ENCODE measurements at regions not wholly inside any gene's neighbourhood (a gene's known extent, or its start where the extent isn't known, plus 50 kb on each side); places are given as distances from the start of the nearest gene placed in this dataset.

DNA sequence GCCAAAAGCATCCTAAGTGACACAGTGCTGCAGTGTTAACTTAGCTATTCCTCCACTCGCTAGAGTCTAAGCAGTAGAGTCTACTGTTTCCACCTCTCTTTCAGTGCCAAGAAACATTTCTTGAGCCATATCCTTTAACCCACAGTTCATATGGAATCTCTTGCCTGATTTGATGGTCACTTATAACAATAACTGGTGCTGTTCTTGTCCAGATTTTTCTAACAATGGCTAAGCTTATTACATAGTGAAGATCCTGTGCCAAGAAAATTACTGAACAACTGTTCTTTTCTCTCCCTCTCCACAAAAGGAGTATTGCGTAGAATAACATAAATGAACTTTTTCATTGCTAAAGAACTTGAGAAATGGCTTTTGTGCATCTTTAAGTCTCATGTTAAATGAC lies 121.3 kb downstream of the CDC7 start:
- TF ChIP-seq, protein P1, sequence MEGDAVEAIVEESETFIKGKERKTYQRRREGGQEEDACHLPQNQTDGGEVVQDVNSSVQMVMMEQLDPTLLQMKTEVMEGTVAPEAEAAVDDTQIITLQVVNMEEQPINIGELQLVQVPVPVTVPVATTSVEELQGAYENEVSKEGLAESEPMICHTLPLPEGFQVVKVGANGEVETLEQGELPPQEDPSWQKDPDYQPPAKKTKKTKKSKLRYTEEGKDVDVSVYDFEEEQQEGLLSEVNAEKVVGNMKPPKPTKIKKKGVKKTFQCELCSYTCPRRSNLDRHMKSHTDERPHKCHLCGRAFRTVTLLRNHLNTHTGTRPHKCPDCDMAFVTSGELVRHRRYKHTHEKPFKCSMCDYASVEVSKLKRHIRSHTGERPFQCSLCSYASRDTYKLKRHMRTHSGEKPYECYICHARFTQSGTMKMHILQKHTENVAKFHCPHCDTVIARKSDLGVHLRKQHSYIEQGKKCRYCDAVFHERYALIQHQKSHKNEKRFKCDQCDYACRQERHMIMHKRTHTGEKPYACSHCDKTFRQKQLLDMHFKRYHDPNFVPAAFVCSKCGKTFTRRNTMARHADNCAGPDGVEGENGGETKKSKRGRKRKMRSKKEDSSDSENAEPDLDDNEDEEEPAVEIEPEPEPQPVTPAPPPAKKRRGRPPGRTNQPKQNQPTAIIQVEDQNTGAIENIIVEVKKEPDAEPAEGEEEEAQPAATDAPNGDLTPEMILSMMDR (IDR thresholded peaks at IDR 0.05; ENCODE audit: low read depth, low read length, missing control alignments) = no peak
- no peak for DNase-seq (ENCODE audit: low read depth)
- H3K4me3 ChIP-seq (ENCODE audit: low read depth, low read length) = no peak overlapping the region

DNA sequence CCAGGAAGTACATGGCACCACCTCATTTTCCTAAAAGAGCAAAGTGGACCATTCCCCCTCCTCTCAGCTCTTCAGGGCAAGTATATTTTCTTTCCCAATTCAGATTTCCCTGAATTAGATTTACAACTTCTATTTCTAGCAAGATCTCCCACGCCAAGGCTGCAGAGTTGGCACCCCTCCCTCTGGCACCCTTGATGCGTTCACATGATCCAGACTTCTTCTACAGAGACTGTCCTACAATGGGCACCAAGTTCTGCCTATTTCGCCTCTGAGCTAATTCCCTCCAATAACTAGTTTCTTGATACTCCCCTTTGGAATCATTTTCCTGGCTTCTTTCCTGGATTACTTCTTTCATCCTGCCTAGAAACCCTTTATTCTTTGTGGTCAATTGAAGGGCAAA lies 122.0 kb downstream of the CDC7 start:
- no peak for DNase-seq (ENCODE audit: low read depth)
- TF ChIP-seq, protein P1 (IDR thresholded peaks at IDR 0.05; ENCODE audit: low read depth, low read length, missing control alignments) = no peak
- no peak overlapping the region for H3K4me3 ChIP-seq (ENCODE audit: low read depth, low read length)

DNA sequence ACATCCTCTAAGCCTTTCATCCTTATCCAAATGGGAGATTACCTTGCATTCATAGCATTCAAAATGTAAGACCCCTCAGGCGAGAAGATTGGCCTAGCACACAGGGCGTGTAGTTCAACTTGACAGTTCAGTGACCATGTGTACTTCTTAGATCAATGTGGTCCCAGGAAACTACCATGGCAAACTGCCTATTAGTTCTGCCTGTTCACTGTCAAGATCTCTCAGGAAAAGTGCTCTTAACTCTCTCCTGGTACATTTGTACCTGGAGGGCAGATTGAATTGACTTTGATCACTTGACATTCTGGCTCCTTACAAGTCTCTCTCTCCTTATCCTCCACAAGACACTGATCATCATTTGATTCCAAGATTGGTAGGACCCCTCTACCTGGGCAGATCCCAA lies 122.4 kb downstream of the CDC7 start:
- DNase-seq (ENCODE audit: low read depth) = no peak
- H3K4me3 ChIP-seq (ENCODE audit: low read depth, low read length) = no peak overlapping the region
- TF ChIP-seq, protein P1 (IDR thresholded peaks at IDR 0.05; ENCODE audit: low read depth, low read length, missing control alignments) = no peak

DNA sequence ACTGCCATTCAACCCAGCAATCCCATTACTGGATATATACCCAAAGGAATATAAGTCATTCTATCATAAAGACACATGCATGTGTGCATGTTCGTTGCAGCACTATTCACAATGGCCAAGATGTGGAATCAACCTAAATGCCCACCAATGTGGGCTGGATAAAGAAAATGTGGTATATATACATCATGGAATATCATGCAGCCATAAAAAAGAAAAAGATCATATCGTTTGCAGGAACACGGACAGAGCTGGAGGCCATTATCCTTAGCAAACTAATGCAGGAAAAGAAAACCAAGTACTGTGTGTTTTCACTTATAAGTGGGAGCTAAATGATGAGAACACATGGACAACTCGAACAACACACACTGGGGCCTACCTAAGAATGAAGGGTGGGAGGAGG lies 123.7 kb downstream of the CDC7 start:
- TF ChIP-seq, protein P1 (IDR thresholded peaks at IDR 0.05; ENCODE audit: low read depth, low read length, missing control alignments) = no peak
- no peak overlapping the region for H3K4me3 ChIP-seq (ENCODE audit: low read depth, low read length)
- DNase-seq (ENCODE audit: low read depth) = no peak
